Neural progenitor cell (in vitro differentiated cells): ENCODE measurements at regions not wholly inside any gene's neighbourhood (a gene's known extent, or its start where the extent isn't known, plus 50 kb on each side); places are given as distances from the start of the nearest gene placed in this dataset.

Experiments used
- DNase-seq: peaks from one replicate; pipeline ENCODE4 v3.0.0-alpha.2; 2016; ENCODE audit warnings: low spot score
- H2AFZ ChIP-seq: fragments of 200-600 bp; sonication (generic); replicated peaks from 2 replicates; pipeline ENCODE4 v1.6.1; 2016; ENCODE audit warnings: antibody characterized with exemption
- H3F3A ChIP-seq: fragments of 200-600 bp; sonication (generic); 2 replicates; pipeline ENCODE4 v1.6.1; 2016; ENCODE audit warnings: antibody characterized with exemption, low read depth
- H3K27ac ChIP-seq: fragments of 200-600 bp; sonication (generic); 2 replicates; pipeline ENCODE4 v1.5.1; 2016; ENCODE audit warnings: mild to moderate bottlenecking
- H3K27me3 ChIP-seq: fragments of 200-600 bp; sonication (generic); 2 replicates; pipeline ENCODE4 v1.6.1; 2016; ENCODE audit warnings: mild to moderate bottlenecking, moderate library complexity
- H3K36me3 ChIP-seq: fragments of 200-600 bp; sonication (generic); 2 replicates; pipeline ENCODE4 v1.5.1; 2016
- H3K4me1 ChIP-seq: fragments of 200-600 bp; sonication (generic); 2 replicates; pipeline ENCODE4 v1.6.1; 2016; ENCODE audit warnings: mixed run types
- H3K4me2 ChIP-seq: fragments of 200-600 bp; sonication (generic); 2 replicates; pipeline ENCODE4 v1.6.1; 2016
- H3K4me3 ChIP-seq: fragments of 200-600 bp; sonication (generic); 2 replicates; pipeline ENCODE4 v1.5.1; 2016
- H3K79me2 ChIP-seq: fragments of 200-600 bp; sonication (generic); 2 replicates; pipeline ENCODE4 v1.6.1; 2016; ENCODE audit warnings: low read depth
- H3K9ac ChIP-seq: fragments of 200-600 bp; sonication (generic); 2 replicates; pipeline ENCODE4 v1.6.1; 2016
- H3K9me3 ChIP-seq: fragments of 200-600 bp; sonication (generic); 2 replicates; pipeline ENCODE4 v1.5.1; 2016; ENCODE audit warnings: low read depth
- H4K20me1 ChIP-seq: fragments of 200-600 bp; sonication (generic); 2 replicates; pipeline ENCODE4 v1.6.1; 2016; ENCODE audit warnings: low read depth
- H3K27ac Mint-ChIP-seq: 3 replicates; pipeline ENCODE4 v1.8.0; 2021; ENCODE audit warnings: mixed read lengths
- H3K27me3 Mint-ChIP-seq: 2 replicates; pipeline ENCODE4 v1.8.0; 2022; ENCODE audit warnings: low read depth, mild to moderate bottlenecking, inconsistent platforms, moderate library complexity, mixed read lengths; ENCODE audit not compliant: insufficient read depth
- H3K36me3 Mint-ChIP-seq: 3 replicates; pipeline ENCODE4 v1.8.0; 2021; ENCODE audit warnings: mixed read lengths
- H3K4me1 Mint-ChIP-seq: 3 replicates; pipeline ENCODE4 v1.8.0; 2021; ENCODE audit warnings: mixed read lengths
- H3K4me3 Mint-ChIP-seq: 3 replicates; pipeline ENCODE4 v1.8.0; 2021; ENCODE audit warnings: mild to moderate bottlenecking, moderate library complexity, mixed read lengths
- H3K9me3 Mint-ChIP-seq: 3 replicates; pipeline ENCODE4 v1.8.0; 2020; ENCODE audit warnings: mixed read lengths
- EZH2 ChIP-seq: fragments of 200-600 bp; sonication (generic); IDR thresholded peaks from 2 replicates; pipeline ENCODE4 v1.6.1; 2017; ENCODE audit warnings: antibody characterized with exemption, mild to moderate bottlenecking, moderate library complexity
- EZH2phosphoT487 ChIP-seq: fragments of 200-600 bp; sonication (generic); IDR thresholded peaks from 2 replicates; pipeline ENCODE4 v1.6.1; 2017; ENCODE audit warnings: antibody characterized with exemption
- TF ChIP-seq, protein P1 (sequence below): fragments of 200-600 bp; sonication (generic); IDR thresholded peaks from 2 replicates; pipeline ENCODE4 v1.5.1; 2017; ENCODE audit warnings: antibody characterized with exemption, mild to moderate bottlenecking

DNA sequence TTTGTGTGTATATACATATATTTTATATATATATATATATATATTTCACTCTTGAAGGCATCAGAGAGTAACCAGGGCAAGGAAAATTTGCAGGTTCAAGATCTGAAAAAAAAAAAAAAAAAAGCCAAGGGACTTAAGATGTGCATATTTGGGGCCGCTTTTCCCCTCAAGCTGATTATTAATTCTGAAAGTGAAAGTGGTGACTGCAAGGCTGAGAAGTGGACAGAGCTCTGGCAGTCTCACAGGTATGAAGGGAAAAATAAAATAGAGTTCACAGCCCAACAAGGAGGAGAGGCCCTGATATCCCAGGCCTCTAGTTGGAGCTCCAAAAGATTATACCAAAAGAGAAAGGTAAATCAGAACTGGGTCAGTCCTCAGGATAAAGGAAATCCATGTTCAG, 234.4 kb upstream of the GAS1 start:
- Histone ChIP-seq H3K4me1 (no peaks in the 10 kb centered on the region), H3F3A (no peaks in the 10 kb centered on the region), H3K9ac (no peak overlapping the region), H4K20me1 (no peaks in the 10 kb centered on the region), H3K36me3 (no peaks in the 10 kb centered on the region), H3K79me2 (no peaks in the 10 kb centered on the region), H3K4me2 (no peak overlapping the region), H3K27me3 (no peaks in the 10 kb centered on the region), H3K4me3 (no peak overlapping the region), H3K27ac (no peak overlapping the region), H3K9me3 (no peaks in the 10 kb centered on the region), H2AFZ (no peak overlapping the region)
- Mint-ChIP-seq H3K27me3 (peaks cover 2% of the 10 kb centered on the region), H3K4me3 (no peak overlapping the region), H3K36me3 (no peaks in the 10 kb centered on the region), H3K4me1 (peaks cover 16% of the 10 kb centered on the region), H3K9me3 (peaks cover 9% of the 10 kb centered on the region), H3K27ac (no peak overlapping the region)
- TF ChIP-seq EZH2 = no peak
- TF ChIP-seq, protein P1, sequence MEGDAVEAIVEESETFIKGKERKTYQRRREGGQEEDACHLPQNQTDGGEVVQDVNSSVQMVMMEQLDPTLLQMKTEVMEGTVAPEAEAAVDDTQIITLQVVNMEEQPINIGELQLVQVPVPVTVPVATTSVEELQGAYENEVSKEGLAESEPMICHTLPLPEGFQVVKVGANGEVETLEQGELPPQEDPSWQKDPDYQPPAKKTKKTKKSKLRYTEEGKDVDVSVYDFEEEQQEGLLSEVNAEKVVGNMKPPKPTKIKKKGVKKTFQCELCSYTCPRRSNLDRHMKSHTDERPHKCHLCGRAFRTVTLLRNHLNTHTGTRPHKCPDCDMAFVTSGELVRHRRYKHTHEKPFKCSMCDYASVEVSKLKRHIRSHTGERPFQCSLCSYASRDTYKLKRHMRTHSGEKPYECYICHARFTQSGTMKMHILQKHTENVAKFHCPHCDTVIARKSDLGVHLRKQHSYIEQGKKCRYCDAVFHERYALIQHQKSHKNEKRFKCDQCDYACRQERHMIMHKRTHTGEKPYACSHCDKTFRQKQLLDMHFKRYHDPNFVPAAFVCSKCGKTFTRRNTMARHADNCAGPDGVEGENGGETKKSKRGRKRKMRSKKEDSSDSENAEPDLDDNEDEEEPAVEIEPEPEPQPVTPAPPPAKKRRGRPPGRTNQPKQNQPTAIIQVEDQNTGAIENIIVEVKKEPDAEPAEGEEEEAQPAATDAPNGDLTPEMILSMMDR = no peak
- TF ChIP-seq EZH2phosphoT487 = no peak
- no peak for DNase-seq

DNA sequence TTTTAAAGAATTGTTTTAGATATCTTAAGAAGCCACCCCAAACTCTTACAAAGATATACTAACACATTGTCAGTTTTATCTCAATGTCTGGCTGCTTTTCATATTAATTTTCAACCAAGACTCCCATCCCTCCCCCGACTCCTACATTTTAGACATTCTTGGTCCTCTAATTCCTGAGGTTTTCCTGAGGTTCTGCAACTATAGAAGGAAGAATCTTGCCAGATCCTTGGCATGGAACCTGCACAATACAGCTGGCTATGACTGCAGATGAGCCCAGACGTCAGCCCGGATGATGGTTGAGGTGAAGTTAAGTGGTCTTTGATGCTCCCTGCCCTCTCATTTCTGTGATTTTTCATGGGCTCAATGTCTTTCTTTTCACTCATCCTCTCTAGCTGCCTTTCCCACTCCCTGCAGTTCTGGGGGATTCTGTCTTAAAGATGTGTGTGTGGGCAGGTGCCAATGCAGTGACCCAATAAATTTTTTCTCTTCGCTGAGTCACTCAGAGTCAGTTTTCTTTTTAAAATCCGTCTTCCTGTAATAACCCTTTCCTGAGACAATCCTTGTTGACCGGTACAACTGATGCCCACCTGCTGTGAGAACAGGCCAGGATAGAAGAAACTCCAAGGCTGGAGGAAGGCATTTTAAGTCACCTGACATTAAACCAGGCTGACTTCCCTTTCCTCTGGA, 237.8 kb upstream of the GAS1 start:
- H3K27ac ChIP-seq = no peak overlapping the region
- H4K20me1 ChIP-seq = no peaks in the 10 kb centered on the region
- H3K4me2 ChIP-seq = no peak overlapping the region
- H3K9me3 ChIP-seq = no peaks in the 10 kb centered on the region
- H3K9ac ChIP-seq = no peak overlapping the region
- H3K79me2 ChIP-seq = no peaks in the 10 kb centered on the region
- no peak for TF ChIP-seq EZH2
- TF ChIP-seq, protein P1 = no peak
- no peak for TF ChIP-seq EZH2phosphoT487
- no peaks in the 10 kb centered on the region for H3K27me3 ChIP-seq
- H3K27ac Mint-ChIP-seq = peak overlapping the region; percentile 34
- peaks cover 5% of the 10 kb centered on the region for H3K9me3 Mint-ChIP-seq
- no peak overlapping the region for H3K4me3 ChIP-seq
- DNase-seq = no peak
- H3K36me3 ChIP-seq = no peaks in the 10 kb centered on the region
- no peaks in the 10 kb centered on the region for H3K4me1 ChIP-seq
- no peaks in the 10 kb centered on the region for H3F3A ChIP-seq
- H2AFZ ChIP-seq = no peak overlapping the region
- no peak overlapping the region for H3K4me3 Mint-ChIP-seq
- H3K36me3 Mint-ChIP-seq = no peaks in the 10 kb centered on the region
- H3K27me3 Mint-ChIP-seq = peaks cover 2% of the 10 kb centered on the region
- H3K4me1 Mint-ChIP-seq = peaks cover 16% of the 10 kb centered on the region

DNA sequence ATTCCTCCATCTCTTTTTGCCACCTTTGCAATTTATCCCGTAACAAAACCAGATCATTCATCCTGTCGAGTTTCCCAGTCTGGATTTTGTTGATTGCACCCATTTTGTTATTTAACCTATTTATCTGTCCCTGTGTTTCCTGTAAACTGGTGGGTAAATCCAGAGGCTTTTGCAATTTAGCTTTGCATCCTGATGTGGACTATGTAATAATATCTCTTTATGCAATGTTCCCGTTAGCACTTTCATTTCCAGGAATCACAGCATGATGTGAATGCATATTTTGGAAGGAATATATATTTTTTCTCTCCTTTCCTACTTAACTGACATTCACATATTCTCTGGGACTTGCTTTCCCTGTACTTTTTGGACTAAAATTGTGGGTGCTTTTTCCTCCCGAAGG, 240.3 kb upstream of the GAS1 start:
- no peak overlapping the region for H3K9ac ChIP-seq
- no peak overlapping the region for H3K27ac Mint-ChIP-seq
- peaks cover 16% of the 10 kb centered on the region for H3K4me1 Mint-ChIP-seq

More for the DNA sequence above, 240.3 kb upstream of the GAS1 start:
- no peaks in the 10 kb centered on the region for H3K27me3 ChIP-seq
- DNase-seq = no peak
- Mint-ChIP-seq H3K36me3 (no peaks in the 10 kb centered on the region), H3K9me3 (peaks cover 1% of the 10 kb centered on the region), H3K27me3 (peaks cover 2% of the 10 kb centered on the region), H3K4me3 (no peak overlapping the region)
- H3K4me1 ChIP-seq = no peaks in the 10 kb centered on the region
- no peaks in the 10 kb centered on the region for H3K9me3 ChIP-seq
- H3K27ac ChIP-seq = no peak overlapping the region
- no peak overlapping the region for H3K4me3 ChIP-seq
- no peaks in the 10 kb centered on the region for H3K36me3 ChIP-seq
- no peak overlapping the region for H3K4me2 ChIP-seq
- H4K20me1 ChIP-seq = no peaks in the 10 kb centered on the region
- H3K79me2 ChIP-seq = no peaks in the 10 kb centered on the region
- H2AFZ ChIP-seq = no peak overlapping the region
- TF ChIP-seq EZH2phosphoT487 (no peak), EZH2 (no peak)
- TF ChIP-seq, protein P1 = no peak
- H3F3A ChIP-seq = no peaks in the 10 kb centered on the region
